NCI-H146 (cell line): ENCODE measurements at regions not wholly inside any gene's neighbourhood (a gene's known extent, or its start where the extent isn't known, plus 50 kb on each side); places are given as distances from the start of the nearest gene placed in this dataset.
A peak's percentile ranks its signal among the peaks of the same experiment; 100 is the strongest.
"Not testable (repeated sequence)": the region's sequence is repeated elsewhere in the genome, so short reads cannot be mapped to it uniquely, and the experiment has no call there.

Experiments
- DNase-seq: peaks from one replicate; lab custom pipeline; 2025; lab: John Stamatoyannopoulos, UW

DNA sequence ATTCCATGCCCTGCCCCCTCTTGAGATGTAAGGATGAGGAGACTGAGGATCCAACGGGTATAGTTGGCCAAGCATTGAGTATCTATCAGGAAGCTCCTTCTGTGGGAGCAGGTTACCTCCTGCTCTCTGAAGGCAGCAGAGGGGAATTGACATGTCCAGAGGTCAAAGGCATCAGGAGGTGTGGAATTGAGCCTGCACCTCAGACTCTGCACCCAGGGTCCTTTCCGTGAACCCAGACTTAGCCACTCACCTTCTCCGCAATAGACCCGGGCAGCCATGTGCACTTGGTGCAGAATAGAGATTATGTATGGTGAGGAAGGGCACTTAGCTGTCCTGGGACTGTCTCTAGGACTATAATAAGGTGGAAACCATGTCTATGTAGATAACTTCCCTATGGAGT, 399.0 kb upstream of the TPM1 start:
- no peak for DNase-seq

DNA sequence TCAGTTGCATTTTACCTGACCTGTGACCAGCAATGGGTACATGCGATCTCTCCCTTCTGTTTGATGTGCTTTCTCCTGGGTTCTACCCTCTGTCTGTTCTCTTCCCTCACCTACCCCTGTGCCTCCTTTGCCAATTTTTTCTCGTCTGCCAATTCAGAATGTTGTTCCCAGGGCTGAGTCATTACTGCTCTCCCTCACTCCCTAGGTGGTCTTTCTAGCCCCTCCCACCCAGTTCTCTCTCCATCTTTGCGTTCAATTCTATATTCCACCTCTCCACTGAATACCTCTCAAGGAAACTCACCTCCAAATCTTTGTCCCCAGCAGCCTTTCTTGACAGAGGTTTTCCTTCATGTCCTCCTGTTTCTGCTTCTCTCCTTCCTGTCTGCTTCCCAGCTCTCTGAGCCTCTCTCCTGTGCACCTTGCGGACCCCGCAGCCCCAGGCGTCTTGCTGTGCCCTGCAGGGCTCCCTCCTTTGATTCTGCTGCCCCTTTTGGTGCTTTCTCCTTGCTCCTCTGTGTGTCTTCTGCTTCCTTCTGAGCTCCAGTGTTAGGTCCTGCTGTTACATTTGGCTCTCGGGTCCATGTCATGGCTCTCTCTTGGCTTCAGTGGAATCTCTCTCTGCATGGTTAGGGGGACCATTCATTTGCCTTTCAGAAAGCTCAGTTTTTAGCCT, 398.2 kb upstream of the TPM1 start:
- no peak for DNase-seq

DNA sequence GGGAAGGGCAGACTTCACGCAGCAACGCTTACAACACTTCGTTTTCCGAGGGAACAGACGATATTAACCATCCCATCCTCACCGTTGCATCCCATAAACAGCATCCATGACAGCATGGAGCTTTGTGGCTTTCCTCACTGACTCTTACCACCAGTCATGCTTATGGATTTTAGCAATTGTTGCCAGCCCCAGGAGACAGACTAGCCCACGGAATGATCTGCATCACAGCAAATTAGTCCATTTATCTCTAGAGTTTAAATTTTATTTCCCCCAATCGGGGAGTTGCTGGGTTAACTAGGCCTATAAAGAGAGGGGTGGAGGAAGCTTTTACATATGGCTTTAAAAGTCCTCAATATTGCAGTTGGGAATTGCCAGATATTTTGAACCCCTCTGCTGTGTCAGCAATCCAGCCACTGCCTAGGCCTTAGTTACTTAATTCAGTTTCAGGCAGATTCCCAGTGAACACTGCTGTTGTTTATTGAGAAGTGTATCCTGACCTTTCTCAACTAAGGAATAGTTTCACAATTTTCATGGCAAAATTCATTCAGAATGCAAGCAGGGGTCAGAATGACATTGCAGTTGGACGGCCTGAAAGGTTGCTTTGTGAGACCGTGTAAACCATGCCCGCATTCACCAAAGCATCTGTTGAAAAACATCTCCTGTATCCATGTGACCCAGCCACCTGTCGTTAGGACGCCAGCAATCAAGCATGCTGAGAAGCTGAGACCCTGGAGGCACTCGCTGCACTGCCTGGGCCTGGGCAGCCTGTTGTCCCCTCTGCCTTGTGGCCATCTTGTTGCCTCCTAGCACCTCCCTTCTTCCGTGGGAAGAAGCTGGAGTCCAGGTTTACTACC, 397.4 kb upstream of the TPM1 start:
- peak; percentile 15 for DNase-seq

DNA sequence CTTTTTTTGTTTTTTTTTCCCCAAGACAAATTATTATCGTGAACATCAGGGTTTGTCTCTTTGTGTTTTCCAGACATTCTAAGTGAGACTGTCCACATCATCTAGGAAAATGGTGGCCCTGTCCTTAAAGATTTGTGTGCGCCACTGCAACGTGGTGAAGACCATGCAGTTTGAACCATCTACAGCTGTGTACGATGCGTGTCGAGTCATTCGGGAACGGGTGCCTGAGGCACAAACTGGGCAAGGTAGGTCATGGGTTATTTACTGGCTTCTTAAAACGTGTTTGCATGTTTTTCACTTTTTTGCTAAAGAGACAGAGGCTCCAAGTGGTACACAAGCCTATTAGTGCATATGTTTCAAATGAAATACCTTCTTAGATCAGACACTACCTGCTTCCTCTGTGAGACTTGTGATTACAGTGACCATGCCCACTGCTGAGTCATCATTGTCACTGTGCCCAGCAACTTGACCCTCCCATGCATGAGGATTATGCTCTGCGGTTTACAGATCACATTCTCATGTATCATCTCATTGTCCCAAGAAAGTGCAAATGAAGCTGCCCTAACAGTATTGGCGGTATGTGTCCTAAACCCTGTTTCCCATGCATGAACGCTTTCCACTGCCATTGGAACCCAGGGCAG, 395.2 kb upstream of the TPM1 start:
- DNase-seq, result no peak

DNA sequence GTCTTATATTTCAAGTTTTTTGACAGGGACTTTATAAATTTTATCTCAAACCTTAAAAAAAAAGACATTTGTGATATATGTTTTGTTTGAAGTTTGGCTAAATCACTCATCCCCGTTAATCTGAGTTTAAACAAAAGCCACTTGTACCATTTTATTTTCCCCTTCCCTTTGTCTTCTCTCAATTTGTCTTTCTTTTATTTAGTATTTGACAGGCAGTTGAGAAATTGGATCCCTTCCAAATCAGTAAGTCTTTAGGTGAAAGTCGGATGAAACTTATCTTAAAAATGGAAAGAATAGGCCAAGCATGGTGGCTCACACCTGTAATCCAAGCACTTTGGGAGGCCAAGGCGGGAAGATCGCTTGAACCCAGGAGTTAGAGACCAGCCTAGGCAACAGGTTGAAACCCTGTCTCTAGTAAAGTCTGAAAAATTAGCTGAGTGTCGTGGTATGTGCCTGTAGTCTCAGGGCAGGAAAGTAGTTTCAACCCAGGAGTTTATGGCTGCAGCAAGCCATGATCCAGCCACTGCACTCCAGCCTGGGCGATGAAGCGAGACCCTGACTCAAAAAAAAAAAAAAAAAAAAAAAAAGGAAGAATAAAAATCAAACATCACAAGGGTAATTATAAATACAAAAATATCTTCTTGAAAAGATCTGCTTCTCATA, 394.6 kb upstream of the TPM1 start:
- DNase-seq, result no peak

DNA sequence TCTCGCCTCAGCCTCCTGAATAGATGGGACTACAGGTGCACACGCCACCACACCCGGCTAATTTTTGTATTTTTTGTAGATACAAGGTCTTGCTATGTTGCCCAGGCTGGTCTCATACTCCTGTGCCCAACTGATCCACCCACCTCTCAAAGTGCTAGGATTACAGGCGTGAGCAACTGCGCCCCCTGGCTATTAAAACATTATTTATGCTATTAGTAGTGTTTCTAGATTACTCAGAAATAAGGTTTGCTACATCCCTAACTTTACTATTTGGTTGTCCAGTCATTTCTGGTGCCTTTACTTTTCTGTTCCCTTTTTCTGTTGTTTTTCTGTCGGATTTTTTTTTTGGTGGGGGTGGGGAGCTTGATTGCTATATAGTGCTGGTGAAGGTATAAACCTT, 393.6 kb upstream of the TPM1 start:
- DNase-seq, result no peak

DNA sequence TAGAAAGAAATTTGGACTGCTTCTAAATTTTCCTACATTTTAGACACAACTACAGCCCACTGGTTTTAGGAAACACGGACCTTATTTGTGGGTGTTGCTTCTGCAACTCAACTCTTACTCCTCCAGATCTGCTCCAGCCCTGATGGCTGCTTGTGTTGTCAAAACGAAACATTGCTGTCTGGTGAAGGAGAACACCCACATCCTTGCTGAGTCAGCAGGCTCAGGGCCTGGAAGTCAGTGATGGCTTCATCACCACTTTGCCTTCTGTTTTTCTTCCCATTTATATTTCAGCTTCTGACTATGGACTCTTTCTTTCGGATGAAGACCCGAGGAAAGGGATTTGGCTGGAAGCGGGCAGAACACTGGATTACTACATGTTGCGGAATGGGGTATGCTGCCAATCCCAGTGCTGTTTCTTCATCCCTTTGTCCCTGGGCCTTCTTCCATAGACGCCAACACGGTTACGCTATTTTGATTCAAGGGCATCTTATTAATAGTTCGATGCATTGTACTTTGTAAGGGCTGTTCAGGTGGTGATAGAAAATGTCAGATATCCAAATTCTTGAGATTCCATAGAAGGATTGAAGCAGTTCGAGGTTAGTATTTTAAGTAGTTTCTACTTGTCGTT, 392.6 kb upstream of the TPM1 start:
- no peak for DNase-seq

DNA sequence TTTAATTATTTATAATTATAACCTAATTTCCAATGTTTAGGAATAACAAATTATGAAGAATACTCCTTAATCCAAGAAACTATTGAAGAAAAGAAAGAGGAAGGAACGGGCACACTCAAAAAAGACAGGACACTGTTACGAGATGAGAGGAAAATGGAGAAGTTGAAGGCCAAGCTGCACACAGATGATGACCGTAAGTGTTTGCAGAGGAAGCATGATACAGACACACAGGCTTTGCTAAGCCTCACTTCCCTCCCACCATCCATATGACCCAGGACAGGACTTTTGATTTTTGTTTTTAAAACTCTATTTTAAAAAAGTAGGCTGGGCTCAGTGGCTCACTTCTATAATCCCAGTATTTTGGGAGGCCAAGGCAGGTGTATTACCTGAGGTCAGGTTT, 389.4 kb upstream of the TPM1 start:
- DNase-seq, result no peak

DNA sequence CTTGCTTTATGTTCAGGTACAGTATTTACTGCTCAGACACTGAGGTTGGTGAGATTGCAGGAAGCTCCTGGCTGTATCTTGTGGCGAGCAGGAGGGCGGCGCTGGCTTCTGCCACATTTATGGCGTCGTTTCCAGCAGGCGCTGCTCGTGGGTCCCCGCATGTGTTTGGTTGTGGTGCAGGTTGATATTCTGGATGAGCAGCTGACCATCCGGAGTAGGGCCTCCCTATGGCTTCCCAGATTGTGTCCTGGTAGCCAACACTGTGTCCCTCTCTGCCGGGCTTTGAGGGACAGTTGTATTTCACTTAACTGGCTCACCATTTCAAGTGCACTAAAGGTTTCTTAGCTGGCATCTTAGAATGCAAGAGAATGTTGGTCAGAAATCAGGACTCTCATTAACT, 386.5 kb upstream of the TPM1 start:
- no peak for DNase-seq

DNA sequence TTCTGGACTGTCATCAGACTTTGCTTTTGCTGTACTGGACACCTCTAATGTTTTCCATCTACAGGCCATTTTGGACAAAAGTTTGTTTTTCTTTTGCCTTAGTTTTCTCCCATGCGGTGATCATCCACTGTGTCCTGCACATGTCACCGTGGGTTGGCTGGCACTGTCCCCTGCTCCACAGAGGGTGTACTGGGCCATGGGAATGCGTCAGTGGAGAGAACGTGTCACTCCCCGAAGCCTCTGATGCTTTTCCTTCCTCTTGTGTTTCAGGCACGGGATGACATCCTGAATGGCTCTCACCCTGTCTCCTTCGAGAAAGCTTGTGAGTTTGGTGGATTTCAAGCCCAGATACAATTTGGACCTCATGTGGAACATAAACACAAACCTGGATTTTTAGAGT, 385.0 kb upstream of the TPM1 start:
- not testable (repeated sequence) for DNase-seq

DNA sequence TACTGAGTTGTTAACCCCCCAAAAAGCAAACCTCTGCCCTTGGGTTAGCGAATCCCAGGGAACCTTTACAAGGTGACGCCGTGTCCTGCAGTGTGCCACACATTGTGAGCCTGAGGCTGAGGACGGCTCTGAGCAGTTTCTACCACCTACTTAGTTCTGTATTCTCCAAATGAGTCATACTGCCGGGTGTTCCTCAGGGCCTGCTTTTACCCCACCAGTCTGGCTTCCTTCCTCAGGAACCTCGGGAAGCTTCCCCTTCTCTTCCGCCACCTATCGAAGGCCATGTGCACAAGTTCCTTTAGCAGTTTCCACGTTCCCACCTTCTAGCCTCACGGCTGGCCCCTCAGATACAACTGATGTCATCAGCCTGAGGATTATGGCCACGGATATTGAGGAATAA, 384.0 kb upstream of the TPM1 start:
- DNase-seq, result no peak

DNA sequence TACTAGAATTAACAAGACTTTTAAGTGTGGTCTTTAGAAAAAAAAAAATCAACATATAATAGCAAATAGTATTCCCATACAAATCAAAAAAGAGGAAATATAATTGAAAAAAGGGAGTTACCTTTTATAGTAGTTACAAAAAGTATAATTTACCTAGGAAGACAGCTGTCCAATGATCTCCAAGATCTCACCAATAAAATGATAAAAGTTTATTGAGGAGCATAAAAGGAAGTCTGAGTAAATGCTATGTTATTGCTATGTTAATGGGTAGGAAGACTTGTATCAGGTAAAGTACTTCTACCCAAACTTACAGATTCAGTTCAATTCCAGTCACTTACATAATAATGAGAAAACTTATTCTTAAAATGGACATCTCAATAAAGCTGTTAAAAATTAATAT, 379.0 kb upstream of the TPM1 start:
- DNase-seq, result no peak

DNA sequence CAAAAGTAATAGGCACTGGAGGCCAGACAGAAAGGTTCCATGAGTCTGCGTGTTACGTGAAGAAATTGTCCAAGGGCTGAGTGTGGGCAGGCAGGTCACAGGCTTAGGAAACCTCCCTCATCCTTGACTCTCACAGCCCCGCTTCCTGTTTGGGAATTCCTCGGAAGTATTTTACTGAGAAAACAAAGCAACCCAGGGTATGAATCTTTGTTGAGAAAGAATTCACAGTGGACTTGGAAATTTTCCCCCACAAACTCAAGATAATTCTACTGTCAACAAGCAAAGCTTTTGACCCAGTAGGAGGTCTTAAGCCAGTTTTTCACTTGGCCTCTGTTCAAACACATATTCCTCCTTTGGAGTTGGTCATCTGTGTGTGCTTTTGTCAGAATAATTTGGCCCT, 377.1 kb upstream of the TPM1 start:
- no peak for DNase-seq

DNA sequence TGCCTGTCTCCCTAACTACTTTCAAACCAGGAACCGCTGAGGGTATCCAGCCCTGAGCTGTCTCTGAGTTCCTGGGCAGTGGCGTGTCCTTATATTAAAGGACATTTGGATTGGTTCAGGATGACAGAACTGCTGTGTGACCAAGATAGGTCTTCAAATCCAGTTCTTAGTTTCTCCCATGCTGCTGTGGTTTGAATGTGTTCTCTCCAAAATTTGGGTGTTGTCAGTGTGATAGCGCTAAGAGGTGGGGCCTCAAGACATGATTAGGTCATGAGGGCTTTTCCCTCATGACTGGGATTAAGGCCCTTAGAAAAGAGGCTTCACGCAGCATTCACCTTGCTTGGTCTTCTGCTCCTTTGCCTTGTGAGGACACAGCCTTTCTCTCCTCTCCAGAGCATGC, 376.5 kb upstream of the TPM1 start:
- DNase-seq, result no peak

DNA sequence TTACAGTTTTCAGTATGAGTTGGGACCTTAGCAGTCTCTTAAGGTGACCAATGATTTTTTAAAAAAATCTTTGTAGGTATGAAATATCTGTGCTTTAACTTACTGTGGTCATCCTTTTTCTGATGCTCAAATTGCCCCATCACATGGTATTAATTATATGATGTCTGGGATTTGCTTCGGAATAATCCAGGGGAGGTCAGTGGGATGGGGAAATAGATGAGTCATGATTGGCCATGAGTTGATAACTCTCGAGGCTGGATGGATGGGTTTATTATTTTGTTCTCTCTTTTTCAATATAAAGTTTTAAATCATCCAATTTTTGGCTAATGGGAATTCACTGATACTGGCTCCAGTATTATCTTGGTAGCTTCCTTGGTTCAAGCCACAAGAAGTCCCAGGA, 370.3 kb upstream of the TPM1 start:
- DNase-seq, result no peak

DNA sequence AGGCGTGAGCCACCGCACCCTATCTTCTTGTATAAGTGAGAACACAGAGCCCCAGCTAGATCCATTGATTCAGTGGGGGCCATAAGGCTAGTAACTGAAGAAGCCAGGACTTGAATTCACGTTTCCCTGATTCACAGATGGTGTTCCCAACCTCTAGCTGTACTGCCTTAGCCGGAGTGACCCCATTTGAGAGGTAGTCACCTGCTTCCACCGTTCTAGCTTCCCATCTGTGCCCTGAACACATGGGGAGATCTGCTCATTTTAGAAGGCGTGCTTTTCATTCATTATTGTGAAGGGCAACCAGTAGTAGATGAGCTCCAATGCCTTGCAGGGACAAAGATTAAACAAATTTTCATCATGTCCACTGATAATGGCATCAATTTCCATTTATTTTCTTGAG, 365.7 kb upstream of the TPM1 start:
- DNase-seq, result no peak

DNA sequence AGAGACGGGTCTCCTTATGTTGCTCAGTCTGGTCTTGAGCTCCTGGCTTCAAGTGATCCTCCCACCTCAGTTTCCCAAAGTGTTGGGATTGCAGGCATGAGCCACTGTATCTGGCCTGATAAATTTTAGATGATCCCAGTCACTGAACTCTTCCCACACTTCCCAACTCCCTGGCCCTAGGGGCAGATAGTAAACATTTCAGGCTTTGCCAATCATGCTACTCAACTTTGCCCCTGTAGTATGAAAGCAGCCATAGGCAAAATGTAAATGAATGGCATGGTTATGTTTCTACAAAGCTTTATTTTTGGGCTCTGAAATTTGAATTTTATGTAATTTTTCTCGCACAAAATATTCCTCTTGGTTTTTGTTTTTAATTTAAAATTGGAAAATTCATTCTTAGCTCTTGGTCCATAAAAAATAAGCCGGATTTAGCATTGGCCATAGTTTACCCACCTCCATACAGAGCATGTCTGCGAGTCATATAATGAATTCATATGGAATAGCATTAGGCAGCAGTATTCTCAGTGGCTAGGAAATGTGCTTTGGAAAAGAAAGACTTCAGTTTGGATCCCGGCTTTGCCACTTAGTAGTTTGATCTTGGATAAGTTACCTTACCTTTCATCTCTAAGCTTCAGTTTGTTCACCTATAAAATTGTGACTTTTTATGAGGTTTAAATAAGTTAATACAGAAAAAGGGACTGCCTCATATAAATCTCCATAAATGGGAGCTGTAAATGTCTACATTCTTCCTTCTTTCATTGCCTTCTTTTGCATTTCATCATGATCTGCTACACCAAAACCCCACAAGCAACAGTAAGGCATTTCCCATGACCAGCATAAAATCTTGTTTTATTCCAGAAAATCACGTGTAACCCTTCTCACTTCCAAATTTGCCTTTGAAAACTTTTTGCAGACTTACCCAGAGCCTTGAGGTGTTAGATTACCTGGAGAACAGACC, 360.3 kb upstream of the TPM1 start:
- DNase-seq, result no peak

DNA sequence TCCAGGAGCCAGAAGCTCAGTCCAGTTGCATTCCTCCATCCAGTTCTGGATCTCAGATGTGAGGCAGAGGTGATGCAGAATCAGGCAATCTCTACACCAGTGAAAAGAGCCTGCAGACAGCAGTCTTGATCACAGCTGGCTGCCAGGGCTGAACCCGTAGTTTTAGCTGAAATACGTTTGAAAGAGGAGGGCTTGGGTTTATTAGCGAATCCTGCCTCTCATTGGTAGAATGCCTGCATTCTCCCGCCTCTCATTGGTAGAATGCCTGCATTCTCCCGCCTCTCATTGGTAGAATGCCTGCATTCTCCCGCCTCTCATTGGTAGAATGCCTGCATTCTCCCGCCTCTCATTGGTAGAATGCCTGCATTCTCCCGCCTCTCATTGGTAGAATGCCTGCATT, 359.4 kb upstream of the TPM1 start:
- not testable (repeated sequence) for DNase-seq

DNA sequence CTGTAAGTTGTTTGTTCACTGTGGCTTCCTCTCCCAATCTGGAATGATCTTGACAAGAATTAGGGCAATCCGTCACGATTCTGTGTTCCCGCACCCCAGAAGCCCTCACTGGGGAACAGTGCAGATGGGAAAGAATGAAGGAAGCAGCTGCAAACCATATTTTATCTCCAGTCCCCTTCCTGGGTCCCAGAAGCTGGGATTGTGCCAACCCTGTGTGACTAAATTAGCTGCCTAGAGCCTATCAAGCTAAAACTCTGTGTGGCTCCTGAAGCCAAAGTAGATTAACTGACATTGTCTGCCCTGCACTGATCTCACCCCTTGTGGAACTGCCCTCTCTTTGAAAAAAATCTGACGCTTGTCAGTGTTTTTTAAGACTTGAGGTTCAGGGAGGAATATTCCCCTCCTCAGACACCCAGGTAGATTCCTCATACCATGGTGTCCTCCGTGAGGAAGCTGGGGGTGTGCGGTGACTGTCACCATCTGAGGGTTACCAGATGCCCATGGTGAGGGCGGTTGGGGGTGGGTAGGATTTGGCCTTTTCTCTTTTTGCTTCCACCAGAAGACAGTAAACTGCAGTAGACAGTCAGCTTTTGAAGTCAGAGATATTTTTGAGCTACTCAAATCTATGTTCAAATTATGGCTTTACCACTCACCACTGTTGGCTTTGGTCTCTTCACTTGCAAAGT, 358.3 kb upstream of the TPM1 start:
- no peak for DNase-seq

DNA sequence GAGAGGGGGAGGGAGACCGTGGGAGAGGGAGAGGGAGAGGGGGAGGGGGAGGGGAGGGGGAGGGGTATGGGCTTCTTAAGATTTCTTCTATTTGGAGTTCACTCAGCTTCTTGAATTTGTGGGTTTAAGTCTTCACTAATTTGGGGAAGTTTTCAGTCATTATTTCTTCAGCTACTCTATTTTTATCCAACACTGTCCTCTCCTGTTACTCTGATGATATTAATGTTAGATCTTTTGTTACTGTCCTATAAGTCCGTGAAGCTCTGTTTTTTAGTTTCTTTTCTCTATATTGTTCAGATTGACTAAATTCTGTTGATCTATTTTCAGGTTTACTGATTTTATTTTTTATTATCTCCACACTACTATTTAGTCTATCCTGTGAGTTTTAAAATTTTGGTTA, 351.5 kb upstream of the TPM1 start:
- DNase-seq, result no peak

DNA sequence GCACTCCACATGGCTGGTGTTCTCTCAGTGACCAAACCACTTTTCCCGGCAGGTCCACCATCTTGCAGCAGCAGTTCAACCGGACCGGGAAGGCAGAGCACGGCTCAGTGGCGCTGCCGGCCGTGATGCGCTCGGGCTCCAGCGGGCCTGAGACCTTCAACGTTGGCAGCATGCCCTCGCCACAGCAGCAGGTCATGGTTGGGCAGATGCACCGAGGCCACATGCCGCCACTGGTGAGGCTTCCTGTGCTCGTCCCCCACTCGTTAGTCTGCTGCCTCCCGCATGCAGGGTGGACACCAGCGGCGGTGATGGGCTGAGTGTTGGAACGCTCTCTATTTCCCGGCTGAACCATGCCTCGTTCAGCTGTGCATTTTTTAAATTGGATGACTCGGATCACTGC, 344.9 kb upstream of the TPM1 start:
- DNase-seq, result no peak
